HEK293 (cell line): ENCODE measurements at regions not wholly inside any gene's neighbourhood (a gene's known extent, or its start where the extent isn't known, plus 50 kb on each side); places are given as distances from the start of the nearest gene placed in this dataset.

Source experiments
- CTCF ChIA-PET: fragments of 350-600 bp; formaldehyde crosslinking; extraction: SDS; loops from one replicate; lab custom pipeline; 2021; ENCODE audit warnings: antibody characterized with exemption; lab: Yijun Ruan, JAX
- POLR2A ChIA-PET: fragments of 300-600 bp; formaldehyde crosslinking; extraction: SDS; loops from one replicate; lab custom pipeline; 2020; ENCODE audit warnings: antibody characterized with exemption, inconsistent platforms; lab: Yijun Ruan, JAX
- H3K27ac ChIP-seq: fragments of 200-500 bp; sonication (Bioruptor generic); 2 replicates; pipeline ENCODE4 v1.5.1; 2014; ENCODE audit warnings: low read depth, low read length, control low read depth, inconsistent platforms; ENCODE audit errors: extremely low read depth
- H3K36me3 ChIP-seq, 2 experiments: fragments of 200-500 bp in 1 of 2; sonication (Bioruptor generic) in 1 of 2; 1 replicate in 1 of 2; 2 replicates in 1 of 2; pipeline ENCODE4 v1.5.1; 2014 to 2017; ENCODE audit warnings: inconsistent platforms in 2 of 2, low read length in 2 of 2; ENCODE audit not compliant: control insufficient read depth in 2 of 2, insufficient read depth in 1 of 2
- H3K4me1 ChIP-seq: fragments of 200-500 bp; sonication (Bioruptor generic); 2 replicates; pipeline ENCODE4 v1.5.1; 2014; ENCODE audit warnings: mild to moderate bottlenecking, low read length, inconsistent platforms; ENCODE audit not compliant: control insufficient read depth, insufficient read depth
- H3K4me3 ChIP-seq: 2 replicates; pipeline ENCODE4 v1.5.1; 2011; ENCODE audit warnings: low read depth, mild to moderate bottlenecking, control low read depth, low read length, moderate library complexity
- H3K9me3 ChIP-seq: fragments of 200-500 bp; sonication (Bioruptor generic); 2 replicates; pipeline ENCODE4 v1.5.1; 2014; ENCODE audit warnings: low read depth, low read length, inconsistent platforms; ENCODE audit not compliant: control insufficient read depth, insufficient read depth
- BCL11A ChIP-seq: fragments of 450-650 bp; formaldehyde crosslinking; IDR thresholded peaks from 2 replicates; pipeline ENCODE4 v1.5.1; 2016; ENCODE audit warnings: low read depth, missing biosample characterization, missing genetic modification characterization
- SALL2 ChIP-seq: fragments of 450-650 bp; formaldehyde crosslinking; IDR thresholded peaks from 2 replicates; pipeline ENCODE4 v1.5.0; 2017; ENCODE audit warnings: missing biosample characterization, mild to moderate bottlenecking, missing genetic modification characterization, borderline replicate concordance
- SP7 ChIP-seq: fragments of 450-650 bp; formaldehyde crosslinking; IDR thresholded peaks from 2 replicates; pipeline ENCODE4 v1.5.1; 2016; ENCODE audit warnings: missing biosample characterization, missing genetic modification characterization
- TRIM28 ChIP-seq: IDR thresholded peaks from 2 replicates; pipeline ENCODE4 v1.6.1; 2011; ENCODE audit warnings: low read length, control low read depth, borderline replicate concordance
- ZBTB7A ChIP-seq: fragments of 450-650 bp; formaldehyde crosslinking; IDR thresholded peaks from 2 replicates; pipeline ENCODE4 v1.5.1; 2016; ENCODE audit warnings: low read depth, missing biosample characterization, missing genetic modification characterization
- ZEB2 ChIP-seq: fragments of 450-650 bp; formaldehyde crosslinking; IDR thresholded peaks from 2 replicates; pipeline ENCODE4 v1.5.1; 2016; ENCODE audit warnings: missing biosample characterization, missing genetic modification characterization
- ZFP41 ChIP-seq: fragments of 450-650 bp; formaldehyde crosslinking; IDR thresholded peaks from 2 replicates; pipeline ENCODE4 v1.5.1; 2016; ENCODE audit warnings: missing biosample characterization, missing genetic modification characterization, borderline replicate concordance
- ZNF48 ChIP-seq: fragments of 450-650 bp; formaldehyde crosslinking; IDR thresholded peaks from 2 replicates; pipeline ENCODE4 v1.5.1; 2016; ENCODE audit warnings: missing biosample characterization, missing genetic modification characterization
- ZNF785 ChIP-seq: fragments of 450-650 bp; formaldehyde crosslinking; IDR thresholded peaks from 2 replicates; pipeline ENCODE4 v1.5.1; 2016; ENCODE audit warnings: missing biosample characterization, missing genetic modification characterization
- TF ChIP-seq, protein P1 (sequence below): fragments of 450-650 bp; formaldehyde crosslinking; IDR thresholded peaks from 2 replicates; pipeline ENCODE4 v1.5.1; 2016; ENCODE audit warnings: missing biosample characterization, missing genetic modification characterization
- TF ChIP-seq, protein P2 (sequence below): fragments of 450-650 bp; formaldehyde crosslinking; conservative IDR thresholded peaks from 2 replicates; pipeline ENCODE4 v1.5.1; 2016; ENCODE audit warnings: low read depth, missing biosample characterization, missing genetic modification characterization
- TF ChIP-seq, protein P3 (sequence below): fragments of 450-650 bp; formaldehyde crosslinking; IDR thresholded peaks from 2 replicates; pipeline ENCODE4 v1.5.1; 2016; ENCODE audit warnings: missing biosample characterization, missing genetic modification characterization, borderline replicate concordance
- TF ChIP-seq, protein P4 (sequence below): fragments of 450-650 bp; IDR thresholded peaks from 2 replicates; pipeline ENCODE4 v1.5.1; 2018; ENCODE audit warnings: missing biosample characterization, missing genetic modification characterization
- TF ChIP-seq, protein P5 (sequence below): fragments of 450-650 bp; IDR thresholded peaks from 2 replicates; pipeline ENCODE4 v1.5.1; 2018; ENCODE audit warnings: missing biosample characterization, mild to moderate bottlenecking, missing genetic modification characterization

DNA sequence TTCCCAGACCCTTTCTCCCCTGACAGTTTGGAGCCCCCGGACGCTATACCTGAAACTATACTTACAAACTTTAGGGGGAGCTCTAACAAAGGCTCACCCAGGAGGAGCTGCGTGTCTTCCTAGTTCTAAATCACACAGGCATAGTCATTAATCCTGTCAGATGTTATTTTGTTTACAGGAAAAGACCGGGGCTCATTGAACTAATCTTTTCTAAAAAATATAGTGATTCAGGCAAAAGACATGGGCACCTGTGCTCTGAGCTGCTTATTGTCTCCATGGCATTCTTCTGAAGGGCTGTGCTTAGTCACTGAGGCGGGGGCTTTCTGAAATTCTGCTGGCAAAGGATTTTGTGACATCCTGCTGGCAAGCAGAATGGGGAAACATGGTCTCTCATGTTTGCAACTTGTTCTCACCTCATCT, 1577.0 kb downstream of the NCAM2 start (continued):
- TF ChIP-seq, protein P1, sequence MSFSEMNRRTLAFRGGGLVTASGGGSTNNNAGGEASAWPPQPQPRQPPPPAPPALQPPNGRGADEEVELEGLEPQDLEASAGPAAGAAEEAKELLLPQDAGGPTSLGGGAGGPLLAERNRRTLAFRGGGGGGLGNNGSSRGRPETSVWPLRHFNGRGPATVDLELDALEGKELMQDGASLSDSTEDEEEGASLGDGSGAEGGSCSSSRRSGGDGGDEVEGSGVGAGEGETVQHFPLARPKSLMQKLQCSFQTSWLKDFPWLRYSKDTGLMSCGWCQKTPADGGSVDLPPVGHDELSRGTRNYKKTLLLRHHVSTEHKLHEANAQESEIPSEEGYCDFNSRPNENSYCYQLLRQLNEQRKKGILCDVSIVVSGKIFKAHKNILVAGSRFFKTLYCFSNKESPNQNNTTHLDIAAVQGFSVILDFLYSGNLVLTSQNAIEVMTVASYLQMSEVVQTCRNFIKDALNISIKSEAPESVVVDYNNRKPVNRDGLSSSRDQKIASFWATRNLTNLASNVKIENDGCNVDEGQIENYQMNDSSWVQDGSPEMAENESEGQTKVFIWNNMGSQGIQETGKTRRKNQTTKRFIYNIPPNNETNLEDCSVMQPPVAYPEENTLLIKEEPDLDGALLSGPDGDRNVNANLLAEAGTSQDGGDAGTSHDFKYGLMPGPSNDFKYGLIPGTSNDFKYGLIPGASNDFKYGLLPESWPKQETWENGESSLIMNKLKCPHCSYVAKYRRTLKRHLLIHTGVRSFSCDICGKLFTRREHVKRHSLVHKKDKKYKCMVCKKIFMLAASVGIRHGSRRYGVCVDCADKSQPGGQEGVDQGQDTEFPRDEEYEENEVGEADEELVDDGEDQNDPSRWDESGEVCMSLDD (tag by site-specific recombination), result no peak
- TF ChIP-seq, protein P2, sequence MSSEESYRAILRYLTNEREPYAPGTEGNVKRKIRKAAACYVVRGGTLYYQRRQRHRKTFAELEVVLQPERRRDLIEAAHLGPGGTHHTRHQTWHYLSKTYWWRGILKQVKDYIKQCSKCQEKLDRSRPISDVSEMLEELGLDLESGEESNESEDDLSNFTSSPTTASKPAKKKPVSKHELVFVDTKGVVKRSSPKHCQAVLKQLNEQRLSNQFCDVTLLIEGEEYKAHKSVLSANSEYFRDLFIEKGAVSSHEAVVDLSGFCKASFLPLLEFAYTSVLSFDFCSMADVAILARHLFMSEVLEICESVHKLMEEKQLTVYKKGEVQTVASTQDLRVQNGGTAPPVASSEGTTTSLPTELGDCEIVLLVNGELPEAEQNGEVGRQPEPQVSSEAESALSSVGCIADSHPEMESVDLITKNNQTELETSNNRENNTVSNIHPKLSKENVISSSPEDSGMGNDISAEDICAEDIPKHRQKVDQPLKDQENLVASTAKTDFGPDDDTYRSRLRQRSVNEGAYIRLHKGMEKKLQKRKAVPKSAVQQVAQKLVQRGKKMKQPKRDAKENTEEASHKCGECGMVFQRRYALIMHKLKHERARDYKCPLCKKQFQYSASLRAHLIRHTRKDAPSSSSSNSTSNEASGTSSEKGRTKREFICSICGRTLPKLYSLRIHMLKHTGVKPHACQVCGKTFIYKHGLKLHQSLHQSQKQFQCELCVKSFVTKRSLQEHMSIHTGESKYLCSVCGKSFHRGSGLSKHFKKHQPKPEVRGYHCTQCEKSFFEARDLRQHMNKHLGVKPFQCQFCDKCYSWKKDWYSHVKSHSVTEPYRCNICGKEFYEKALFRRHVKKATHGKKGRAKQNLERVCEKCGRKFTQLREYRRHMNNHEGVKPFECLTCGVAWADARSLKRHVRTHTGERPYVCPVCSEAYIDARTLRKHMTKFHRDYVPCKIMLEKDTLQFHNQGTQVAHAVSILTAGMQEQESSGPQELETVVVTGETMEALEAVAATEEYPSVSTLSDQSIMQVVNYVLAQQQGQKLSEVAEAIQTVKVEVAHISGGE (tag by site-specific recombination), result no peak
- TF ChIP-seq ZNF48 (tag by site-specific recombination) (no peak), ZEB2 (tag by site-specific recombination) (no peak), BCL11A (no peak), TRIM28 (no peak), SALL2 (tag by site-specific recombination) (no peak), ZNF785 (tag by site-specific recombination) (no peak), ZBTB7A (tag by site-specific recombination) (no peak)
- TF ChIP-seq, protein P3, sequence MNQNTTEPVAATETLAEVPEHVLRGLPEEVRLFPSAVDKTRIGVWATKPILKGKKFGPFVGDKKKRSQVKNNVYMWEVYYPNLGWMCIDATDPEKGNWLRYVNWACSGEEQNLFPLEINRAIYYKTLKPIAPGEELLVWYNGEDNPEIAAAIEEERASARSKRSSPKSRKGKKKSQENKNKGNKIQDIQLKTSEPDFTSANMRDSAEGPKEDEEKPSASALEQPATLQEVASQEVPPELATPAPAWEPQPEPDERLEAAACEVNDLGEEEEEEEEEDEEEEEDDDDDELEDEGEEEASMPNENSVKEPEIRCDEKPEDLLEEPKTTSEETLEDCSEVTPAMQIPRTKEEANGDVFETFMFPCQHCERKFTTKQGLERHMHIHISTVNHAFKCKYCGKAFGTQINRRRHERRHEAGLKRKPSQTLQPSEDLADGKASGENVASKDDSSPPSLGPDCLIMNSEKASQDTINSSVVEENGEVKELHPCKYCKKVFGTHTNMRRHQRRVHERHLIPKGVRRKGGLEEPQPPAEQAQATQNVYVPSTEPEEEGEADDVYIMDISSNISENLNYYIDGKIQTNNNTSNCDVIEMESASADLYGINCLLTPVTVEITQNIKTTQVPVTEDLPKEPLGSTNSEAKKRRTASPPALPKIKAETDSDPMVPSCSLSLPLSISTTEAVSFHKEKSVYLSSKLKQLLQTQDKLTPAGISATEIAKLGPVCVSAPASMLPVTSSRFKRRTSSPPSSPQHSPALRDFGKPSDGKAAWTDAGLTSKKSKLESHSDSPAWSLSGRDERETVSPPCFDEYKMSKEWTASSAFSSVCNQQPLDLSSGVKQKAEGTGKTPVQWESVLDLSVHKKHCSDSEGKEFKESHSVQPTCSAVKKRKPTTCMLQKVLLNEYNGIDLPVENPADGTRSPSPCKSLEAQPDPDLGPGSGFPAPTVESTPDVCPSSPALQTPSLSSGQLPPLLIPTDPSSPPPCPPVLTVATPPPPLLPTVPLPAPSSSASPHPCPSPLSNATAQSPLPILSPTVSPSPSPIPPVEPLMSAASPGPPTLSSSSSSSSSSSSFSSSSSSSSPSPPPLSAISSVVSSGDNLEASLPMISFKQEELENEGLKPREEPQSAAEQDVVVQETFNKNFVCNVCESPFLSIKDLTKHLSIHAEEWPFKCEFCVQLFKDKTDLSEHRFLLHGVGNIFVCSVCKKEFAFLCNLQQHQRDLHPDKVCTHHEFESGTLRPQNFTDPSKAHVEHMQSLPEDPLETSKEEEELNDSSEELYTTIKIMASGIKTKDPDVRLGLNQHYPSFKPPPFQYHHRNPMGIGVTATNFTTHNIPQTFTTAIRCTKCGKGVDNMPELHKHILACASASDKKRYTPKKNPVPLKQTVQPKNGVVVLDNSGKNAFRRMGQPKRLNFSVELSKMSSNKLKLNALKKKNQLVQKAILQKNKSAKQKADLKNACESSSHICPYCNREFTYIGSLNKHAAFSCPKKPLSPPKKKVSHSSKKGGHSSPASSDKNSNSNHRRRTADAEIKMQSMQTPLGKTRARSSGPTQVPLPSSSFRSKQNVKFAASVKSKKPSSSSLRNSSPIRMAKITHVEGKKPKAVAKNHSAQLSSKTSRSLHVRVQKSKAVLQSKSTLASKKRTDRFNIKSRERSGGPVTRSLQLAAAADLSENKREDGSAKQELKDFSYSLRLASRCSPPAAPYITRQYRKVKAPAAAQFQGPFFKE (tag by site-specific recombination), result no peak
- TF ChIP-seq, protein P4, sequence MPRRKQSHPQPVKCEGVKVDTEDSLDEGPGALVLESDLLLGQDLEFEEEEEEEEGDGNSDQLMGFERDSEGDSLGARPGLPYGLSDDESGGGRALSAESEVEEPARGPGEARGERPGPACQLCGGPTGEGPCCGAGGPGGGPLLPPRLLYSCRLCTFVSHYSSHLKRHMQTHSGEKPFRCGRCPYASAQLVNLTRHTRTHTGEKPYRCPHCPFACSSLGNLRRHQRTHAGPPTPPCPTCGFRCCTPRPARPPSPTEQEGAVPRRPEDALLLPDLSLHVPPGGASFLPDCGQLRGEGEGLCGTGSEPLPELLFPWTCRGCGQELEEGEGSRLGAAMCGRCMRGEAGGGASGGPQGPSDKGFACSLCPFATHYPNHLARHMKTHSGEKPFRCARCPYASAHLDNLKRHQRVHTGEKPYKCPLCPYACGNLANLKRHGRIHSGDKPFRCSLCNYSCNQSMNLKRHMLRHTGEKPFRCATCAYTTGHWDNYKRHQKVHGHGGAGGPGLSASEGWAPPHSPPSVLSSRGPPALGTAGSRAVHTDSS, result no peak

DNA sequence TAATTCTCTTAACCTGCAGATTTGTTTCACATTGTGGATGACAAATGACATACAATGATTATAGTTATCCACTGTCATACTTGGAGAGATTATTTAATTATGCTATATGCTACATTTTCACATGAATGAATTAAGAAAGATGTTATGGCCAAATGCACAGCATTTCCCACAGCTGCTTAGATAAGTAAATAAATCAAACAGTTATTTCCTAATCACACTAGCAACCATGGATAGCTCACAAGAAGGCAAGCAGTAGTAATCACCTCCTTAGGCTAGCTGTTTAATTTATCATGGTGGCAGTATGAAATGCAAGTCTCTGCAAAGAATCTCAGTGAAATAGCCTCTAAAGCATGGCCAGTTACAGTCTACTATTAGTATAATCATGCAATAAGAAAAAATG, 1581.5 kb downstream of the NCAM2 start:
- H3K9me3 ChIP-seq, result no peaks in the 10 kb centered on the region
- ChIA-PET POLR2A (no interaction called here), CTCF (no interaction called here)
- no peak overlapping the region for H3K27ac ChIP-seq
- no peak overlapping the region for H3K4me3 ChIP-seq
- no peaks in the 10 kb centered on the region for H3K4me1 ChIP-seq
- TF ChIP-seq ZFP41, result no peak
- TF ChIP-seq, protein P5, sequence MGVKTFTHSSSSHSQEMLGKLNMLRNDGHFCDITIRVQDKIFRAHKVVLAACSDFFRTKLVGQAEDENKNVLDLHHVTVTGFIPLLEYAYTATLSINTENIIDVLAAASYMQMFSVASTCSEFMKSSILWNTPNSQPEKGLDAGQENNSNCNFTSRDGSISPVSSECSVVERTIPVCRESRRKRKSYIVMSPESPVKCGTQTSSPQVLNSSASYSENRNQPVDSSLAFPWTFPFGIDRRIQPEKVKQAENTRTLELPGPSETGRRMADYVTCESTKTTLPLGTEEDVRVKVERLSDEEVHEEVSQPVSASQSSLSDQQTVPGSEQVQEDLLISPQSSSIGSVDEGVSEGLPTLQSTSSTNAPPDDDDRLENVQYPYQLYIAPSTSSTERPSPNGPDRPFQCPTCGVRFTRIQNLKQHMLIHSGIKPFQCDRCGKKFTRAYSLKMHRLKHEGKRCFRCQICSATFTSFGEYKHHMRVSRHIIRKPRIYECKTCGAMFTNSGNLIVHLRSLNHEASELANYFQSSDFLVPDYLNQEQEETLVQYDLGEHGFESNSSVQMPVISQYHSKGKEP (tag by site-specific recombination), result no peak
- no peak for TF ChIP-seq SP7 (tag by site-specific recombination)
- no peaks in the 10 kb centered on the region for H3K36me3 ChIP-seq
